HG02678 (cell line): ENCODE measurements at regions not wholly inside any gene's neighbourhood (a gene's known extent, or its start where the extent isn't known, plus 50 kb on each side); places are given as distances from the start of the nearest gene placed in this dataset.

Source experiments
- ATAC-seq: cut with Tn5 transposase; IDR thresholded peaks from one replicate; pipeline ENCODE4 v1.9.1; 2021; ENCODE audit warnings: mild to moderate bottlenecking, moderate library complexity; ENCODE audit not compliant: unreplicated experiment

- ATAC-seq: no peak
These were observed 802.4 kb downstream of the TBC1D22A start for GRCh38 chr22:47564651-47565434.

GRCh38 chr22:47564158-47564450 is 801.7 kb downstream of the TBC1D22A start:
- ATAC-seq: no peak

GRCh38 chr22:47563406-47564157 is 801.1 kb downstream of the TBC1D22A start:
- ATAC-seq: no peak

- ATAC-seq: no peak
These were observed 799.3 kb downstream of the TBC1D22A start for GRCh38 chr22:47561766-47562165.

GRCh38 chr22:47561115-47561675 is 798.7 kb downstream of the TBC1D22A start:
- no peak for ATAC-seq

DNA sequence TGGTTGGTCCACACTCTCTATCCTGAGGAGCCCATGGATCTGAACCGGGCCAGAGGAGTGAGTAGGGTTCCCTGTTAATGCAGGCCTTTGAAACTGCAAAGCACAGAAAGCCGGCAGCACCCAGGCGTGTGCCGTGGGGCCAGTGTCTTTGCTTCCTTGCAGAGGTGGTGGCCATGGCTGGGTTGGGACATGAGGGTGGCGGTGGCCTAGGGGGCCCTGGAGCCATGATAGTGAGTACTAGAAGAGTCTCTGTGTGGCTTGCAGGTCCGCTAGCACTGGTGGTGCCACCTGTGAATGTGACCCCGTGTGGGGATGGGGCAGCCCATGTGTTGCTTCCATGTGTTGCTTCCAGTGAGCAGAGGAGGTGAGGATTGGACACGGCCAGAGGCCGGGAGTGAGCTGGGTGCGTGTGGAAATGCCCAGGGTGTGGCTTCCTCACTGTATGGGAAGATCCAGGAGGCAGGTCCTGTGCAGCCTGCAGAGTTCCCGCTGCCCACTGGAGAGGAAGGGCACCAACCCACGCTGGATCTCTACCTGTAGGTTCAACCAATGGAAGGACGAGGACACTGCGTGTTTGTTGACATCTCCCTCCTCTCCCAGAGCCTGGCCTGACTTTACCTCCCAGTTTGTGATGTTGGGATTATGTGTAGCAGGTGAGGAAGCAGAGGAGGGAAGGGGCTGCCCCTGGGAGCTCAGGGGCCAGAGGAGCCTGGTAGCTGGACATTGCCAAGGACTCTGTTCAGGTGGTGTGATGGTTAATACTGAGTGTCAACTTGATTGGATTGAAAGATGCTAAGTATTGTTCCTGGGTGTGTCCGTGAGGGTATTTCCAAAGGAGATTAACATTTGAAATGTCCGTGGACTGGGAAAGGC is 796.6 kb downstream of the TBC1D22A start:
- no peak for ATAC-seq

DNA sequence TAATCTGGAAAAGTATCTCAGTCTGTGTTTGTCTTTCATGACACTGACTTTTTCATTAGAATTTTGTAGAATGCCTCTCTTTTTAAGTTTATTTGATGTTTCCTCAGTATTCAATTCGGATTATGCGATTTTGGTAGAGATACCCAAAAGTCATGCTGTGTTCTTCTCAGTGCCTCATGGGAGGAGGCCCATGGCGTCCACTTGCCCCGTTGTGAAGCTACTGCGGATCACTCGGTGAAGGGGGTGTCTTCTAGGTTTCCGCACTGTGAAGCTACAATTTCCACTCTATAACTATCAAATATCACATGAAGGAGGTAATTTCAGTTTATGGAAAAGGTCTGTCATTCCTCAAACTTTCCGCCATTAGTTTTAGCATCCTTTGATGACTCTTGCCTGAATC is 794.0 kb downstream of the TBC1D22A start:
- ATAC-seq: no peak

GRCh38 chr22:47553436-47553835 is 791.0 kb downstream of the TBC1D22A start:
- ATAC-seq: no peak

DNA sequence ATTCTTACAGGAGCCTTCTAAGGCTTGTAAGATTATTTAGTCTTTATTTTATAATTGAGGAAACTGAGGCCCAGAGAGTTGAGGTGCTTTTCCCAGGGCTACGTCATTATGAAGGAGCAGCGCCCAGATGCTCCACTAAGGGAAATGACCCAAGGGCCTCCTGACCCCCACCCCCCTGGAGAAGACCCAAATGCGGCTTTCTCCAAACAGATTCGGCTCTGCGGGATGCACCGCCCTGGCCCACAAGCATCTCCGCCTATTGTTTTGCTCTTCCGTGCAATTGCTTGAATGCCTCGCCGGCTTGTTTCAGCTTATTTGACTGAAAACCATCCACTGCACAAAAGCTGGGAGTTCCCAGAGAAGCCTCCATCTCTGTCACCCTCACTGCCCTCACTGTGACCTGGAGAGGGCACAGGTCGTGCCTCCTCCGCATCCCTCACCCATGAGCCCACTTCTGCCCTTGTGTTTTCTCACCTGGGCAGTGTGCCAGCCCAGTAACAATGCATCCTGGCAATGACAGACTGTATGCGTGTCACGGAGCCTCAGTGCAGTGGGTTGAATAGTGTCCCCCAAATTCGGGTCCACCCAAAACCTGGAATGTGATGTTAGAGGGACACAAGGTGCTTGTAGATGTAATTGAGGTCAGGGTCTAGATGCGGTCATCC is 790.2 kb downstream of the TBC1D22A start:
- ATAC-seq: no peak

- ATAC-seq: no peak
These were observed 789.6 kb downstream of the TBC1D22A start for GRCh38 chr22:47552024-47552423.

DNA sequence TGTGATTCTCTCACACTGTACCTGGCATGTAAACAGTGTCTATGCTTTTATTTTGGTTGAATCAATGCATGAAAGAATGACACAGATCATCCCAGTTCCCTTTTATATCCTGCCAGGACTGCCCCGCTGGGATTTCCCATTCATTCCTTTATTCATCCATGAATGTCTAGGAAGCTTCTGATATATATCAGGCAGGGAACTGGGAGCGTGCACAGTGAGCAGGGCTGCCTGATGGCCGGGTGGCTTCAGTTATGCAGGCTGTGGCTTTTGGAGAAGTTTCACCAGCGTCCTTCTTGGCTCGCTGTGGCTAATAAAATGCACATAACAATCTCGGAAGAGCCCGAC is 789.0 kb downstream of the TBC1D22A start:
- no peak for ATAC-seq

DNA sequence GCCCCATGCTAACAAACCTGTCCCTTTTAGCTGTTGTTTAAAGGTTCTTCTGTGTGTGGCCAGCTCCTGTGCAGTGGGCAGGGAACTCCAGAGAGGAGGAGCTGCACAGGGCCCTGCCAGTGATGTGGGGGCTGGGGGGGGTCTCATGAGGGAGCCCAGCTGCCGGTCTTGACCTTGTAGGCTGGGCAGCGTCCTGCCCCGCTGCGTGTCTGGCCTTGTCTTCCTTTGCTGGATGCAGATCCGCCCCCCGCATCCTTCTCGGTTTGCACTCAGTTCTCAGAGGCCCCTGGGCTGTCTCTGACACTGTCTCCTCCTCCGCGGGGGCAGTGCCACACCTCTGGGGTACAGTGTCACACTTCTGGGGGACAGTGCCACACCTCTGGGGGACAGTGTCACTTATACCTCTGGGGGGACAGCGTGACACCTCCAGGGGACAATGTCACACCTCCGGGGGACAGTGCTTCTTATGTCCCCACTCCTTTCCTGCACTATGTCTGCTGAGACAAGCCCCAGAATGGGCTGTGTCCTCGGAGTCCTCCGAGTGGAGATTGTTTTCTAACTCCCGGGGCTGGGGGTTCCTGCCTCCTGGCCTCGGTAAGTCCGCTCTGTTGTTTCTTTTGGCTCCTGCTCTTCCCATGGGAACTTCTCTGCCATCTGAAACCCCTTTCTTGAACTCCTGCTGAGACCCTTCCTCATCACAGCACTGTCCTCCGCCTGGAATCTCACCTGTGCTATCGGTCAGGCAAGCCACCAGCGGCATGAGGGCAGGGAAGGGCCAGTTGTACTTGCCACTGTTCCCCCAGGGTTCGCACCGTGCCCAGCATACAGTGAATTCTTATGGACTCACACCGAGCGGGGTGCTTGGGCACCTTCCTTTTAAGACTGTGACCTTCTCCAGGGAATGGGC is 788.3 kb downstream of the TBC1D22A start:
- no peak for ATAC-seq

GRCh38 chr22:47549741-47550340 is 787.4 kb downstream of the TBC1D22A start:
- no peak for ATAC-seq

- ATAC-seq: no peak
These were observed 786.7 kb downstream of the TBC1D22A start for GRCh38 chr22:47548953-47549740.

GRCh38 chr22:47547881-47548650 is 785.6 kb downstream of the TBC1D22A start:
- ATAC-seq: no peak

- no peak for ATAC-seq
These were observed 784.8 kb downstream of the TBC1D22A start for GRCh38 chr22:47547239-47547661.

GRCh38 chr22:47544696-47545095 is 782.2 kb downstream of the TBC1D22A start:
- no peak for ATAC-seq

DNA sequence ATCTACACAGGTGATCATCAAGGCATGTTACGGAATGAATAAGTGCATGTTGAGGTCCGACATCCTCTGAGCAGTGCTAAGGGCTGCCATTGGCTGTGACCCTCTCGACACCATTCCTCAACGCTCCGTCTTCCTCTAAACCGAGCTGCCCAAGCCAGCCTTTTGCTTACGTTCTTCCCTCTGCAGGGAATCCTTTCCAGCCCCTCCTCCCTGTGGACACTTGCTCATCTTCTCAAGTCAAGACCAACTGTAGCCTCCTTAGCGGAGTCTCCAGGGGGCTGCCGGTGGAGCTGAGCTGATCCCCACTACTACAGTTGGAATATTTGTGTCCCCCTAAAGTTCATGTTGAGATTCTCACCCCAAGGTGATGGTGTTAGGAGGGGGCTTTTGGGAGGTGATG is 781.0 kb downstream of the TBC1D22A start:
- ATAC-seq: no peak
